ENCODE measurements at regions not wholly inside any gene's neighbourhood (a gene's known extent, or its start where the extent isn't known, plus 50 kb on each side); places are given as distances from the start of the nearest gene placed in this dataset.

GRCh38 chr7:43037531-43037930 lies 74.9 kb upstream of the HECW1 start:
- POLR2A ChIA-PET = no interaction called here
- intact Hi-C loops (cut with micrococcal nuclease; ENCODE audit: unreplicated experiment) (no loop called here), in situ Hi-C loops (cut with HindIII; ENCODE audit: low pct_unique_long_range_greater_than_20kb, low sequenced_read_pairs) (no loop called here)
- no peaks in the 10 kb centered on the region for H3K4me1 ChIP-seq (ENCODE audit: control insufficient read depth, insufficient read depth, low read length)
- TF ChIP-seq, protein P1, sequence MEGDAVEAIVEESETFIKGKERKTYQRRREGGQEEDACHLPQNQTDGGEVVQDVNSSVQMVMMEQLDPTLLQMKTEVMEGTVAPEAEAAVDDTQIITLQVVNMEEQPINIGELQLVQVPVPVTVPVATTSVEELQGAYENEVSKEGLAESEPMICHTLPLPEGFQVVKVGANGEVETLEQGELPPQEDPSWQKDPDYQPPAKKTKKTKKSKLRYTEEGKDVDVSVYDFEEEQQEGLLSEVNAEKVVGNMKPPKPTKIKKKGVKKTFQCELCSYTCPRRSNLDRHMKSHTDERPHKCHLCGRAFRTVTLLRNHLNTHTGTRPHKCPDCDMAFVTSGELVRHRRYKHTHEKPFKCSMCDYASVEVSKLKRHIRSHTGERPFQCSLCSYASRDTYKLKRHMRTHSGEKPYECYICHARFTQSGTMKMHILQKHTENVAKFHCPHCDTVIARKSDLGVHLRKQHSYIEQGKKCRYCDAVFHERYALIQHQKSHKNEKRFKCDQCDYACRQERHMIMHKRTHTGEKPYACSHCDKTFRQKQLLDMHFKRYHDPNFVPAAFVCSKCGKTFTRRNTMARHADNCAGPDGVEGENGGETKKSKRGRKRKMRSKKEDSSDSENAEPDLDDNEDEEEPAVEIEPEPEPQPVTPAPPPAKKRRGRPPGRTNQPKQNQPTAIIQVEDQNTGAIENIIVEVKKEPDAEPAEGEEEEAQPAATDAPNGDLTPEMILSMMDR (IDR thresholded peaks at IDR 0.05) = no peak
- TF ChIP-seq POLR2AphosphoS5 (IDR thresholded peaks at IDR 0.05; ENCODE audit: low read depth, low read length) (no peak), TCF7L2 (IDR thresholded peaks at IDR 0.05; ENCODE audit: low read depth, low read length) (no peak), SIN3A (IDR thresholded peaks at IDR 0.05; ENCODE audit: borderline replicate concordance, insufficient read depth, low read depth, low read length) (no peak)
- TF ChIP-seq, protein P2, sequence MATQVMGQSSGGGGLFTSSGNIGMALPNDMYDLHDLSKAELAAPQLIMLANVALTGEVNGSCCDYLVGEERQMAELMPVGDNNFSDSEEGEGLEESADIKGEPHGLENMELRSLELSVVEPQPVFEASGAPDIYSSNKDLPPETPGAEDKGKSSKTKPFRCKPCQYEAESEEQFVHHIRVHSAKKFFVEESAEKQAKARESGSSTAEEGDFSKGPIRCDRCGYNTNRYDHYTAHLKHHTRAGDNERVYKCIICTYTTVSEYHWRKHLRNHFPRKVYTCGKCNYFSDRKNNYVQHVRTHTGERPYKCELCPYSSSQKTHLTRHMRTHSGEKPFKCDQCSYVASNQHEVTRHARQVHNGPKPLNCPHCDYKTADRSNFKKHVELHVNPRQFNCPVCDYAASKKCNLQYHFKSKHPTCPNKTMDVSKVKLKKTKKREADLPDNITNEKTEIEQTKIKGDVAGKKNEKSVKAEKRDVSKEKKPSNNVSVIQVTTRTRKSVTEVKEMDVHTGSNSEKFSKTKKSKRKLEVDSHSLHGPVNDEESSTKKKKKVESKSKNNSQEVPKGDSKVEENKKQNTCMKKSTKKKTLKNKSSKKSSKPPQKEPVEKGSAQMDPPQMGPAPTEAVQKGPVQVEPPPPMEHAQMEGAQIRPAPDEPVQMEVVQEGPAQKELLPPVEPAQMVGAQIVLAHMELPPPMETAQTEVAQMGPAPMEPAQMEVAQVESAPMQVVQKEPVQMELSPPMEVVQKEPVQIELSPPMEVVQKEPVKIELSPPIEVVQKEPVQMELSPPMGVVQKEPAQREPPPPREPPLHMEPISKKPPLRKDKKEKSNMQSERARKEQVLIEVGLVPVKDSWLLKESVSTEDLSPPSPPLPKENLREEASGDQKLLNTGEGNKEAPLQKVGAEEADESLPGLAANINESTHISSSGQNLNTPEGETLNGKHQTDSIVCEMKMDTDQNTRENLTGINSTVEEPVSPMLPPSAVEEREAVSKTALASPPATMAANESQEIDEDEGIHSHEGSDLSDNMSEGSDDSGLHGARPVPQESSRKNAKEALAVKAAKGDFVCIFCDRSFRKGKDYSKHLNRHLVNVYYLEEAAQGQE (IDR thresholded peaks at IDR 0.05; ENCODE audit: insufficient read depth in 1 of 2, low read depth in 2 of 2, low read length in 1 of 2) = no peak
- no peak overlapping the region for H3K4me3 ChIP-seq (ENCODE audit: low read depth in 2 of 2, low read length in 2 of 2)
- H3K9me3 ChIP-seq (ENCODE audit: control insufficient read depth, insufficient read depth, low read depth, low read length) = 0 out of 2 replicates have a peak, but pooled peaks cover 2% of the 10 kb centered on the region
- CTCF ChIA-PET = no interaction called here
- DNase-seq (ENCODE audit: low read depth, low spot score) (no peak), ATAC-seq (no peak)
- no TSS peak for BruUV-seq (replicated peaks)
- no peaks in the 10 kb centered on the region for H3K27me3 ChIP-seq (ENCODE audit: control insufficient read depth, insufficient read depth, low read length)
- no peak overlapping the region for H3K27ac ChIP-seq (ENCODE audit: low read length)
- H3K36me3 ChIP-seq (ENCODE audit: control insufficient read depth, insufficient read depth, low read length) = no peaks in the 10 kb centered on the region

GRCh38 chr7:43038254-43038653 lies 74.2 kb upstream of the HECW1 start:
- in situ Hi-C loops (cut with HindIII; ENCODE audit: low pct_unique_long_range_greater_than_20kb, low sequenced_read_pairs) = no loop called here
- ATAC-seq = no peak

More at GRCh38 chr7:43038254-43038653, 74.2 kb upstream of the HECW1 start:
- TF ChIP-seq, protein P2 (IDR thresholded peaks at IDR 0.05; ENCODE audit: insufficient read depth in 1 of 2, low read depth in 2 of 2, low read length in 1 of 2) = no peak
- TF ChIP-seq SIN3A (IDR thresholded peaks at IDR 0.05; ENCODE audit: borderline replicate concordance, insufficient read depth, low read depth, low read length) = no peak
- no peak for TF ChIP-seq TCF7L2 (IDR thresholded peaks at IDR 0.05; ENCODE audit: low read depth, low read length)
- no peak for TF ChIP-seq POLR2AphosphoS5 (IDR thresholded peaks at IDR 0.05; ENCODE audit: low read depth, low read length)
- TF ChIP-seq, protein P1 (IDR thresholded peaks at IDR 0.05) = no peak
- DNase-seq (ENCODE audit: low read depth, low spot score) = no peak
- H3K27me3 ChIP-seq (ENCODE audit: control insufficient read depth, insufficient read depth, low read length) = no peaks in the 10 kb centered on the region
- intact Hi-C loops (cut with micrococcal nuclease; ENCODE audit: unreplicated experiment) = no loop called here
- no peaks in the 10 kb centered on the region for H3K4me1 ChIP-seq (ENCODE audit: control insufficient read depth, insufficient read depth, low read length)
- no TSS peak for BruUV-seq (replicated peaks)
- H3K36me3 ChIP-seq (ENCODE audit: control insufficient read depth, insufficient read depth, low read length) = no peaks in the 10 kb centered on the region
- CTCF ChIA-PET = no interaction called here
- POLR2A ChIA-PET = no interaction called here
- H3K9me3 ChIP-seq (ENCODE audit: control insufficient read depth, insufficient read depth, low read depth, low read length) = 0 out of 2 replicates have a peak, but pooled peaks cover 2% of the 10 kb centered on the region
- H3K27ac ChIP-seq (ENCODE audit: low read length) = no peak overlapping the region
- H3K4me3 ChIP-seq (ENCODE audit: low read depth in 2 of 2, low read length in 2 of 2) = no peak overlapping the region
